GM12873 (cell line): ENCODE measurements at regions not wholly inside any gene's neighbourhood (a gene's known extent, or its start where the extent isn't known, plus 50 kb on each side); places are given as distances from the start of the nearest gene placed in this dataset.

Source experiments
- CTCF ChIP-seq: IDR thresholded peaks from 2 replicates; pipeline ENCODE4 v1.5.1; 2012; ENCODE audit warnings: low read depth, mild to moderate bottlenecking, moderate library complexity, low read length, control low read depth; ENCODE audit not compliant: insufficient read depth; ENCODE audit errors: missing control alignments

GRCh38 chr13:68345963-68346531 is 1115.9 kb upstream of the PCDH9 start:
- TF ChIP-seq CTCF: no peak

GRCh38 chr13:68323124-68323523 is 1093.0 kb upstream of the PCDH9 start:
- TF ChIP-seq CTCF: no peak

- TF ChIP-seq CTCF: no peak
Observed at GRCh38 chr13:68319384-68319783, 1089.2 kb upstream of the PCDH9 start.

GRCh38 chr13:68304286-68304893 is 1074.3 kb upstream of the PCDH9 start:
- peak; percentile 41 for TF ChIP-seq CTCF

GRCh38 chr13:68293631-68294030 is 1063.5 kb upstream of the PCDH9 start:
- TF ChIP-seq CTCF: no peak

GRCh38 chr13:68292601-68293000 is 1062.5 kb upstream of the PCDH9 start:
- TF ChIP-seq CTCF: no peak

GRCh38 chr13:68291595-68291994 is 1061.5 kb upstream of the PCDH9 start:
- no peak for TF ChIP-seq CTCF
